ENCODE measurements at regions not wholly inside any gene's neighbourhood (a gene's known extent, or its start where the extent isn't known, plus 50 kb on each side); places are given as distances from the start of the nearest gene placed in this dataset.
"Not testable (repeated sequence)": the region's sequence is repeated elsewhere in the genome, so short reads cannot be mapped to it uniquely, and the experiment has no call there.

DNA sequence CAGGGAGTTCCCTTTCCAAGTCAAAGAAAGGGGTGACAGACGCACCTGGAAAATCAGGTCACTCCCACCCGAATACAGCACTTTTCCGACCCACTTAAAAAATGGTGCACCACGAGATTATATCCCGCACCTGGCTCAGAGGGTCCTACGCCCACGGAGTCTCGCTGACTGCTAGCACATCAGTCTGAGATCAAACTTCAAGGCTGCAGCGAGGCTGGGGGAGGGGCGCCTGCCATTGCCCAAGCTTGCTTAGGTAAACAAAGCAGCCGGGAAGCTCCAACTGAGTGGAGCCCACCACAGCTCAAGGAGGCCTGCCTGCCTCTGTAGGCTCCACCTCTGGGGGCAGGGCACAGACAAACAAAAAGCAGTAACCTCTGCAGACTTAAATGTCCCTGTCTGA lies 277.8 kb upstream of the ARHGAP42 start:
- H3K4me3 ChIP-seq; H3K36me3 ChIP-seq (ENCODE audit: low read depth); ATAC-seq; H3K9me3 ChIP-seq; DNase-seq; intact Hi-C loops (cut with DNase I, micrococcal nuclease); H3K4me1 ChIP-seq (ENCODE audit: low read depth): not testable (repeated sequence)

- ATAC-seq: no peak
- intact Hi-C loops (cut with DNase I, micrococcal nuclease): no loop called here
Measured at GRCh38 chr11:100419518-100419917, 267.6 kb upstream of the ARHGAP42 start.

DNA sequence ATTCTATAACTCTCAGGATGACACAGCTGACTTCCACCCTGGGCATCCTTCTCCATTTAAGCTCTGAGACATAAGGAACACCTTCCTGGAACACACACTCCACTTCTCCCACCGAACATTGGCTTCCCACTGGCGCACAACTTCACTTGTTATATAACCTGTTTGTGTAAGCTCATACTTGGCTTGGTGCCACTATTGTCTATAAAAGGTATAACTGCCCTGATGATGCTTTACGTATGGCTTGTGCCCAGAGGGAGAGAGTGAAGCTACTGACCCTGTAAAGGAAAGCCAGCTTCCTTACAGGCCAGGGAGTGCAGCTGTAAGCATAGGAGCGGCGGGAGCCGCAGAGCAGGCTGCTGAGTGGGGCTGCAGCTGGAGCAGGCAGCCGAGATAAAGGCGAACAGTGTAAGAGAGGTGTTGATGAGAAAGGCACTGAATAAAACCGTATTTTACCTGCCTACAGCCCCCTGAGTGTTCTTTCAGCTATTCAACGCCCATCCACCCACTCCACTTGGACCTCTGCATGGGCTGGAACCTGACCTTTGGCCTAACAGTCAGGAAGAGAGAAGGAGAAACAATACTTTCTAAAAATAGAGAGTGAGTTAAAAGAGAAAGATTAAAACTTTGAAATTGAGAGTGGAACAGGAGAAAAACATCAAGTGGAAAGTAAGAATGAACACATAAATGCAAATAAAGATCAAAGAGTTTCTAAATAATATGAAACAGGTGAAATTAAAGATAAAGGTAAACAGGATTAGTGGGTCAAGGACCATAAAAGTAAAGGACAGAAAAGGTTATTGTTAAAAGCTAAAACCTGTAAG lies 252.1 kb upstream of the ARHGAP42 start:
- intact Hi-C loops (cut with DNase I, micrococcal nuclease): no loop called here
- Histone ChIP-seq H3K36me3 (ENCODE audit: low read depth) (no peaks in the 10 kb centered on the region), H3K4me1 (ENCODE audit: low read depth) (no peaks in the 10 kb centered on the region), H3K9me3 (no peaks in the 10 kb centered on the region), H3K4me3 (no peak overlapping the region)
- TF ChIP-seq CTCF (IDR thresholded peaks at IDR 0.05): no peak
- ATAC-seq: no peak
- no peak for DNase-seq

More at GRCh38 chr11:100419518-100419917, 267.6 kb upstream of the ARHGAP42 start:
- Histone ChIP-seq H3K36me3 (ENCODE audit: low read depth) (no peaks in the 10 kb centered on the region), H3K9me3 (peaks cover 12% of the 10 kb centered on the region), H3K4me1 (ENCODE audit: low read depth) (no peaks in the 10 kb centered on the region), H3K4me3 (no peak overlapping the region)
- TF ChIP-seq CTCF (IDR thresholded peaks at IDR 0.05): no peak
- no peak for DNase-seq

DNA sequence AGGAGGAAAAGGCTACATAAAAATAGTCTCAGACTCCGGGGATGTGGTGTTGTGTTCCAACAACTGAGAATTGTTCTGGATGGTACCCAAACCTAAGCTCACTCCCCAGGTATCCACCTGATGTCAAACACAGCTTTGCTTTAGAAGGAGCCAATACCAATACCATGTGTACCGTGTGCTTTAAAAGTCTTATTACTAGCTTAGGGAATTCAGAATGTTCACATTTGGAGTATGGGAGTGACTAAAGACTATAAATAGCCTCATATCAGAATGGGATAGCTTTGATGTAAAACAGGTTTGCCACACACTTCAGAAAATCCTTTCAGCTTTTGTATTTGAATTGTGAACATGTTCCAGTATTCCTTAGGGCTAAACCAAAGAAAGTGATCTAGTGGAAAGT lies 248.7 kb upstream of the ARHGAP42 start:
- H3K4me1 ChIP-seq (ENCODE audit: low read depth): no peaks in the 10 kb centered on the region
- no peak overlapping the region for H3K4me3 ChIP-seq
- ATAC-seq: no peak
- H3K36me3 ChIP-seq (ENCODE audit: low read depth): no peaks in the 10 kb centered on the region
- peaks cover 3% of the 10 kb centered on the region for H3K9me3 ChIP-seq
- TF ChIP-seq CTCF (IDR thresholded peaks at IDR 0.05): no peak
- intact Hi-C loops (cut with DNase I, micrococcal nuclease): no loop called here
- DNase-seq: no peak

- H3K36me3 ChIP-seq (ENCODE audit: low read depth): no peaks in the 10 kb centered on the region
- no peak for DNase-seq
- peaks cover 3% of the 10 kb centered on the region for H3K9me3 ChIP-seq
- no peak for ATAC-seq
- intact Hi-C loops (cut with DNase I, micrococcal nuclease): no loop called here
- H3K4me1 ChIP-seq (ENCODE audit: low read depth): no peaks in the 10 kb centered on the region
- H3K4me3 ChIP-seq: no peak overlapping the region
- no peak for TF ChIP-seq CTCF (IDR thresholded peaks at IDR 0.05)
Measured at GRCh38 chr11:100441086-100441485, 246.0 kb upstream of the ARHGAP42 start.

DNA sequence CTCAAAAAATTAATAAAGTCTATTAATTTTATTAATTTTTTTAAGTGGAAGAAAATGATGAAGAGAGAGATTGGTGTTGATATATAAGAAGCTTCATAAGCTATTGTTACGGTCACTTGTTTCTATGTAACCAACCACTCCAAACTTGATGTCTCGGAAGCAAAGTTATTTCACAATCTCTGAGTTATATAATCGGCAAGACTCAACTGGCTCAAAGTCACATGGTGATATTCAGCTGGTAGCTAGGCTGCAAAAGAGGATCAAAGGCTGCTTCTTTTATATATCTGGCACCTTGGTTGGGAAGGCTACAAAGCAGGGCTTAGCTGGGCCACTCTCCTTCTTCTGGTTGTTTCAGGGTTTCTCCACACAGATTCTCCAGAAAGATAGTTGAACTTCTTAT lies 245.1 kb upstream of the ARHGAP42 start:
- no peaks in the 10 kb centered on the region for H3K36me3 ChIP-seq (ENCODE audit: low read depth)
- no peak overlapping the region for H3K4me3 ChIP-seq
- no peak for DNase-seq
- ATAC-seq: no peak
- no peak for TF ChIP-seq CTCF (IDR thresholded peaks at IDR 0.05)
- peaks cover 3% of the 10 kb centered on the region for H3K9me3 ChIP-seq
- H3K4me1 ChIP-seq (ENCODE audit: low read depth): no peaks in the 10 kb centered on the region
- intact Hi-C loops (cut with DNase I, micrococcal nuclease): no loop called here
